ENCODE measurements at regions not wholly inside any gene's neighbourhood (a gene's known extent, or its start where the extent isn't known, plus 50 kb on each side); places are given as distances from the start of the nearest gene placed in this dataset.

GRCh38 chr2:187155476-187155875, 292.6 kb downstream of the CALCRL start:
- Histone ChIP-seq H3K4me2 (ENCODE audit: low read depth, low read length) (no peak overlapping the region), H2AK5ac (ENCODE audit: low read depth, low read length) (no peak overlapping the region), H3K9me1 (ENCODE audit: insufficient read depth, low read length) (no peaks in the 10 kb centered on the region), H3K4me1 (ENCODE audit: control insufficient read depth, insufficient read depth, low read length) (no peaks in the 10 kb centered on the region), H3K18ac (ENCODE audit: low read depth, low read length) (no peak overlapping the region), H3K36me3 (ENCODE audit: control insufficient read depth, insufficient read depth, low read length) (no peaks in the 10 kb centered on the region), H3K14ac (replicated peaks; ENCODE audit: low read depth, low read length) (no peak overlapping the region), H4K91ac (ENCODE audit: insufficient read depth, low read depth, low read length) (no peak overlapping the region), H2BK15ac (ENCODE audit: low read depth, low read length) (no peak overlapping the region), H3K9me3 (ENCODE audit: control insufficient read depth, insufficient read depth, low read length) (0 out of 2 replicates have a peak, but pooled peaks cover 2% of the 10 kb centered on the region), H3K56ac (ENCODE audit: extremely low read depth, insufficient read depth, low read length) (no peak overlapping the region), H3K4me3 (ENCODE audit: insufficient read depth, low read depth, low read length) (no peak overlapping the region), H4K8ac (ENCODE audit: low read depth in 2 of 2, low read length in 2 of 2) (no peak overlapping the region), H2AK9ac (replicated peaks; ENCODE audit: low read depth, low read length, poor library complexity) (no peak overlapping the region), H3K27me3 (ENCODE audit: control insufficient read depth, insufficient read depth, low read length) (no peaks in the 10 kb centered on the region), H2BK20ac (ENCODE audit: low read depth, low read length) (no peak overlapping the region), H4K20me1 (ENCODE audit: insufficient read depth, low read length) (no peaks in the 10 kb centered on the region), H2BK5ac (ENCODE audit: low read depth, low read length, poor library complexity, severe bottlenecking) (no peak overlapping the region), H3K27ac (ENCODE audit: insufficient read depth, low read length) (no peak overlapping the region), H3K79me1 (ENCODE audit: low read depth in 1 of 2, low read length in 2 of 2) (no peaks in the 10 kb centered on the region), H3K9ac (ENCODE audit: low read depth, low read length) (no peak overlapping the region), H2AFZ (replicated peaks; ENCODE audit: low read length, poor library complexity) (no peak overlapping the region), H3K4ac (ENCODE audit: low read depth, low read length) (no peak overlapping the region), H4K5ac (ENCODE audit: low read depth, low read length) (no peak overlapping the region), H3K23ac (ENCODE audit: low read depth, low read length) (no peak overlapping the region), H2BK120ac (ENCODE audit: low read depth, low read length) (no peak overlapping the region)
- no CpG with 5 or more reads among the region's 1 CpG for WGBS, 2 experiments (ENCODE audit: extremely low coverage in 2 of 2, insufficient read length in 1 of 2)
- DNase-seq (no peak), ATAC-seq (ENCODE audit: low read depth) (no peak)
- no TSS peak for BruUV-seq (replicated peaks)
- no peak for TF ChIP-seq CTCF (conservative IDR thresholded peaks at IDR 0.05; ENCODE audit: low read depth, low read length)
- TF ChIP-seq RAD21 (IDR thresholded peaks at IDR 0.05; ENCODE audit: low read length) = no peak
- TF ChIP-seq MAZ (IDR thresholded peaks at IDR 0.05; ENCODE audit: borderline replicate concordance, low read depth, low read length) = no peak
- intact Hi-C loops (cut with micrococcal nuclease) = no loop called here
- ChIA-PET POLR2A (ENCODE audit: unreplicated experiment) (no interaction called here), CTCF (no interaction called here)
- in situ Hi-C loops (cut with MboI; ENCODE audit: low sequenced_read_pairs) = no loop called here
- dilution Hi-C loops (cut with HindIII; ENCODE audit: low sequenced_read_pairs, unreplicated experiment) = no loop called here
